ENCODE measurements at regions not wholly inside any gene's neighbourhood (a gene's known extent, or its start where the extent isn't known, plus 50 kb on each side); places are given as distances from the start of the nearest gene placed in this dataset.

DNA sequence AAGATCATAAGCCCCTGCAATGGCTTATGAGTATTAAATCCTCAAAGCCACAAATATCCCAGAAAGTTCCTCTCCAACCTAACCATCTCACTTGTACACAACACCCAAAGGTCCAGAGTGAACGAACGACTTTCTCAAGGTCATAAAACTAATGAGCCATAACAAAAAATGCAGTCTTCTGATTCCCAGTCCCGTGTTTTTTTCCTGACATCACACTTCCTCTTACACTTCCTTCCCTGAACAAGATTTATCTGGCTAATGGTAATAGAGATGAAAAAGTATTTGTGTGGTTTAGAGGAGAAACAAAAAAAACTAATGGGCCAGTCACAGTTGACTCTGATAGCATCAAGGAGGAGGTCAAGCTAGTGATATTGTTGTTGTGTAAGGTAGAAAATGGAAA lies 99.5 kb upstream of the KLHL13 start:
- POLR2A ChIA-PET (ENCODE audit: partially characterized antibody): no interaction called here
- no peak for TF ChIP-seq SUZ12 (IDR thresholded peaks at IDR 0.05; ENCODE audit: low read length)
- TF ChIP-seq CREB1 (IDR thresholded peaks at IDR 0.05): no peak
- no peaks in the 10 kb centered on the region for H3K4me1 ChIP-seq (replicated peaks in 1 of 4; ENCODE audit: control insufficient read depth in 3 of 4, insufficient read depth in 4 of 4, low read length in 3 of 4)
- no peak for FAIRE-seq
- H2AFZ ChIP-seq (ENCODE audit: low read length): no peak overlapping the region
- H2BK12ac ChIP-seq (ENCODE audit: low read depth, low read length): no peak overlapping the region
- no peaks in the 10 kb centered on the region for H3K9me3 ChIP-seq (ENCODE audit: insufficient read depth in 2 of 2, low read depth in 1 of 2, low read length in 1 of 2)
- WGBS, 2 experiments (ENCODE audit: extremely low coverage in 1 of 2, insufficient coverage in 1 of 2, insufficient read length in 1 of 2, insufficient replicate concordance in 2 of 2, low coverage in 1 of 2, low lambda C conversion rate in 2 of 2, missing lambda C conversion rate in 1 of 2): 95% methylated on average over 3 of the region's 3 CpGs; no CpG with 5 or more reads in 1 of the 2 experiments
- H4K5ac ChIP-seq (ENCODE audit: insufficient read length, low read depth, low read length): no peak overlapping the region
- H3K23me2 ChIP-seq (ENCODE audit: low read depth, low read length): 0 out of 2 replicates have a peak, but pooled peaks cover 3% of the 10 kb centered on the region
- no peak overlapping the region for H3K4me3 ChIP-seq (ENCODE audit: extremely low read depth in 1 of 4, insufficient read depth in 2 of 4, low read depth in 3 of 4, low read length in 4 of 4)
- no peak overlapping the region for H3K56ac ChIP-seq (replicated peaks; ENCODE audit: insufficient read length, low read depth, low read length)
- H2BK20ac ChIP-seq (ENCODE audit: low read length): no peak overlapping the region
- peaks cover 0 to 1% of the 10 kb centered on the region in 2 experiments for H4K20me1 ChIP-seq (replicated peaks in 1 of 2; ENCODE audit: control insufficient read depth in 1 of 2, insufficient read depth in 2 of 2, low read length in 2 of 2)
- no peaks in the 10 kb centered on the region for H3K27me3 ChIP-seq (replicated peaks in 1 of 4; ENCODE audit: control insufficient read depth in 3 of 4, extremely low read depth in 1 of 4, insufficient read depth in 3 of 4, low read length in 3 of 4)
- H3K23ac ChIP-seq (ENCODE audit: insufficient read length): no peak overlapping the region
- H3K9ac ChIP-seq (replicated peaks in 1 of 4; ENCODE audit: extremely low read depth in 1 of 4, low read depth in 3 of 4, low read length in 3 of 4): no peak overlapping the region
- H3K14ac ChIP-seq (ENCODE audit: insufficient read length): no peak overlapping the region
- no peak overlapping the region for H3K18ac ChIP-seq (ENCODE audit: extremely low read depth, low read length)
- H2BK5ac ChIP-seq (ENCODE audit: low read depth, low read length): no peak overlapping the region
- no peak overlapping the region for H2AK5ac ChIP-seq (ENCODE audit: low read depth, low read length)
- H3K79me2 ChIP-seq (ENCODE audit: control insufficient read depth in 1 of 2, insufficient read depth in 2 of 2, low read length in 2 of 2): no peaks in the 10 kb centered on the region
- no peak overlapping the region for H4K91ac ChIP-seq (replicated peaks; ENCODE audit: insufficient read length, low read length)
- no peak overlapping the region for H2BK120ac ChIP-seq (replicated peaks; ENCODE audit: low read depth, low read length)
- no peaks in the 10 kb centered on the region for H3K79me1 ChIP-seq (ENCODE audit: low read depth, low read length)
- H3K36me3 ChIP-seq (ENCODE audit: control insufficient read depth in 2 of 4, insufficient read depth in 4 of 4, low read length in 3 of 4): no peaks in the 10 kb centered on the region
- H3K4ac ChIP-seq (replicated peaks; ENCODE audit: insufficient read length, low read depth, low read length): no peak overlapping the region
- H3K4me2 ChIP-seq (ENCODE audit: insufficient read depth in 1 of 2, low read depth in 2 of 2, low read length in 2 of 2): no peak overlapping the region
- H4K8ac ChIP-seq (ENCODE audit: extremely low read depth, insufficient read depth, low read length): no peak overlapping the region
- no peak overlapping the region for H3K27ac ChIP-seq (ENCODE audit: low read depth, low read length)
- DNase-seq (ENCODE audit: low read depth in 1 of 2, low spot score in 2 of 2): no peak
- CTCF ChIA-PET (ENCODE audit: partially characterized antibody): interaction anchor here (0.7 to 1.5 kb wide), 3 partner anchors 10 to 52 kb away, joined by 3 to 4 read pairs (median 3); no protein-coding TSS in a partner anchor
- H2BK15ac ChIP-seq (ENCODE audit: low read length): no peak overlapping the region

All from H1 (cell line).